ENCODE measurements at regions not wholly inside any gene's neighbourhood (a gene's known extent, or its start where the extent isn't known, plus 50 kb on each side); places are given as distances from the start of the nearest gene placed in this dataset.

DNA sequence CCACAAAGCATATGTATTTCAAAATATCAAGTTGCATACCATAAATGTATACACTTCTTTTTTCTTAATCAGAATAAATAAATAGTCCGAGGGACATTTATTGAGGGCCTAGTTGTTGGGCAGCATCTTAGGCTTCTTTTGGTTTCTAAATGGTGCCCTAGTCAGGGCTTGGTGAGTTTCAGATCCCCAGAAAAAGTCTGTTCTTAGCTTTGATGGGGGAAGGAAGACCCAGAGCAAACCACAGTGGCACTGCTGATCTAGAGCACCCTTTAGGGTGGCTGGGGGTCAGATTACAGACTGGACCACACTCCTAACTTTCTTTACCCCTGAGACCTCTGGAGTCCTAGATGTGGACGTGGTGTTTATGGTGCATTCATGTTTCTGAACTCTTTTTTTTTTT, 97.8 kb downstream of the C9orf152 start:
- no peak overlapping the region for H3K9ac ChIP-seq (replicated peaks; ENCODE audit: extremely low read depth, insufficient read depth, low read length)
- no peak for DNase-seq (ENCODE audit: low read depth, low spot score)
- H3K9me1 ChIP-seq (replicated peaks; ENCODE audit: control insufficient read depth, extremely low read depth, insufficient read depth, low read length) = no peaks in the 10 kb centered on the region
- intact Hi-C loops (cut with micrococcal nuclease) = no loop called here
- H3K4me1 ChIP-seq (ENCODE audit: control insufficient read depth, extremely low read depth, insufficient read depth, low read length) = peaks cover 22% of the 10 kb centered on the region
- BruUV-seq (replicated peaks) = no TSS peak
- H2AFZ ChIP-seq (ENCODE audit: low read depth, low read length) = no peak overlapping the region
- no peak for FAIRE-seq
- no peaks in the 10 kb centered on the region for H3K27me3 ChIP-seq (ENCODE audit: control insufficient read depth in 2 of 2, insufficient read depth in 2 of 2, low read length in 2 of 2)
- dilution Hi-C loops (cut with MboI; ENCODE audit: extremely low pct_ligation_motif_present, low sequenced_read_pairs) = no loop called here
- H3K79me2 ChIP-seq (ENCODE audit: control insufficient read depth, insufficient read depth, low read length) = peaks cover 92% of the 10 kb centered on the region
- peaks cover 2 to 4% of the 10 kb centered on the region in 2 experiments for H3K36me3 ChIP-seq (ENCODE audit: control insufficient read depth in 2 of 2, extremely low read depth in 1 of 2, insufficient read depth in 2 of 2, low read length in 2 of 2)
- POLR2A ChIA-PET = interaction anchor here (0.7 kb wide), 2 partner anchors 79 to 196 kb away, joined by 3 to 9 read pairs; no protein-coding TSS in a partner anchor
- TF ChIP-seq POLR2A (IDR thresholded peaks at IDR 0.05; ENCODE audit: low read depth, low read length) (no peak), POLR2AphosphoS5 (IDR thresholded peaks at IDR 0.05; ENCODE audit: insufficient read depth, low read depth, low read length) (no peak), JUN (IDR thresholded peaks at IDR 0.05; ENCODE audit: borderline replicate concordance, insufficient read depth, insufficient read length, low read depth) (no peak), MAX (IDR thresholded peaks at IDR 0.05; ENCODE audit: insufficient read depth, insufficient read length) (no peak), GATA2 (IDR thresholded peaks at IDR 0.05; ENCODE audit: insufficient read depth, insufficient read length, low read depth, low read length) (no peak), CTCF (IDR thresholded peaks at IDR 0.05; ENCODE audit: extremely low read depth in 1 of 2, insufficient read depth in 1 of 2, low read depth in 1 of 2, low read length in 2 of 2) (no peak)
- H3K27ac ChIP-seq (ENCODE audit: insufficient read depth, low read depth, low read length) = no peak overlapping the region
- H3K9me3 ChIP-seq (replicated peaks; ENCODE audit: control insufficient read depth, insufficient read depth, low read length) = no peaks in the 10 kb centered on the region
- H3K4me3 ChIP-seq (replicated peaks in 1 of 3; ENCODE audit: insufficient read depth in 1 of 3, low read depth in 1 of 3, low read length in 3 of 3) = no peak overlapping the region
- CTCF ChIA-PET = interaction anchor here (1.4 kb wide), 1 partner anchor 17 kb away, joined by 4 read pairs; no protein-coding TSS in a partner anchor
- H4K20me1 ChIP-seq (replicated peaks; ENCODE audit: control insufficient read depth, extremely low read depth, insufficient read depth, low read length) = peaks cover 7% of the 10 kb centered on the region
- H3K4me2 ChIP-seq (ENCODE audit: insufficient read depth, low read length) = no peak overlapping the region

Measured in endothelial cell of umbilical vein (primary cell).